ENCODE measurements at regions not wholly inside any gene's neighbourhood (a gene's known extent, or its start where the extent isn't known, plus 50 kb on each side); places are given as distances from the start of the nearest gene placed in this dataset.
"Not testable (repeated sequence)": the region's sequence is repeated elsewhere in the genome, so short reads cannot be mapped to it uniquely, and the experiment has no call there.

GRCh38 chr11:48649064-48649463 is 160.5 kb downstream of the OR4A47 start:
- not testable (repeated sequence) for H3K4me3 Mint-ChIP-seq; H3K36me3 Mint-ChIP-seq (ENCODE audit: low read depth); H3K4me1 Mint-ChIP-seq; H3K27ac Mint-ChIP-seq; H3K27me3 Mint-ChIP-seq (ENCODE audit: low read depth)
- peaks cover 59% of the 10 kb centered on the region for H3K9me3 Mint-ChIP-seq

- no peaks in the 10 kb centered on the region for H3K27me3 Mint-ChIP-seq (ENCODE audit: low read depth)
- no peak for TF ChIP-seq CTCF (IDR thresholded peaks at IDR 0.05; ENCODE audit: unreplicated experiment in 3 of 3)
- H3K9me3 Mint-ChIP-seq, result peaks cover 23% of the 10 kb centered on the region
- no peaks in the 10 kb centered on the region for H3K4me1 Mint-ChIP-seq
- H3K27ac Mint-ChIP-seq, result no peak overlapping the region
- H3K4me3 Mint-ChIP-seq, result no peak overlapping the region
- no peaks in the 10 kb centered on the region for H3K36me3 Mint-ChIP-seq (ENCODE audit: low read depth)
Observed at GRCh38 chr11:48669146-48669545, 180.6 kb downstream of the OR4A47 start.

- Mint-ChIP-seq H3K27me3 (ENCODE audit: low read depth) (no peaks in the 10 kb centered on the region), H3K36me3 (ENCODE audit: low read depth) (no peaks in the 10 kb centered on the region), H3K27ac (no peak overlapping the region), H3K9me3 (peaks cover 48% of the 10 kb centered on the region), H3K4me1 (no peaks in the 10 kb centered on the region), H3K4me3 (no peak overlapping the region)
- no peak for TF ChIP-seq CTCF (IDR thresholded peaks at IDR 0.05; ENCODE audit: unreplicated experiment in 3 of 3)
Observed at GRCh38 chr11:48675945-48676344, 187.4 kb downstream of the OR4A47 start.

DNA sequence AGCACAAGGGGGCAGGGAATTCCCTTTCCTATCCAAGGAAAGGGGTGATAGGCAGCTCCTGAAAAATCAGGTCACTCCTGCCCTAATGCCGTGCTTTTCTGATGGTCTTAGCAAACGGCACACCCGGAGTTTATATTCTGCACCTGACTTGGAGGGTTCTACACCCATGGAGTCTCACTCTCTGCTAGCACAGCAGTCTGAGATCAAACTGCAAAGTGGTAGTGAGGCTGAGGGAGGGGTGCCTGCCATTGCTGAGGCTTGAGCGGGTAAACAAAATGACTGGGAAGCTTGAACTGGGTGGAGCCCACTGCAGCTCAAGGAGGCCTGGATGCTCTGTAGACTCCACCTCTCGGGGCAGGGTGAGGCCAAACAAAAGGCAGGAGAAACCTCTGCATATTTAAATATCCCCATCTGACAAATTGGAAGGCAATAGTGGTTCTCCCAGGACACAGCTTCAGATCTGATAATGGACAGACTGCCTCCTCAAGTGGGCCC is 194.7 kb downstream of the OR4A47 start:
- Mint-ChIP-seq H3K9me3 (peaks cover 55% of the 10 kb centered on the region), H3K4me1 (no peaks in the 10 kb centered on the region), H3K27ac (no peak overlapping the region), H3K27me3 (ENCODE audit: low read depth) (no peaks in the 10 kb centered on the region), H3K4me3 (no peak overlapping the region), H3K36me3 (ENCODE audit: low read depth) (peaks cover 3% of the 10 kb centered on the region)
- no peak for TF ChIP-seq CTCF (IDR thresholded peaks at IDR 0.05; ENCODE audit: unreplicated experiment in 3 of 3)

DNA sequence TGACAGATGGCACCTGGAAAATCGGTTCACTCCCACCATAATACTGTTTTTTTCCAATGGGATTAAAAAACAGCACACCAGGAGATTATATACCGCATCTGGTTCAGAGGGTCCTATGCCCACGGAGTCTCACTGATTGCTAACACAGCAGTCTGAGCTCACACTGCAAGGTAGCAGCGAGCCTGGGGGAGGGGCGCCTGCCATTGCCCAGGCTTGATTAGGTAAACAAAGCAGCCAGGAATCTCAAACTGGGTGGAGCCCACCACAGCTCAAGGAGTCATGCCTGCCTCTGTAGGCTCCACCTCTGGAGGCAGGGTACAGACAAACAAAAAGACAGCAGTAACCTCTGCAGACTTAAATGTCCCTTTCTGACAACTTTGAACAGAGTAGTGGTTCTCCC is 240.9 kb downstream of the OR4A47 start:
- H3K27me3 Mint-ChIP-seq (ENCODE audit: low read depth); H3K36me3 Mint-ChIP-seq (ENCODE audit: low read depth); H3K27ac Mint-ChIP-seq; H3K4me3 Mint-ChIP-seq; H3K4me1 Mint-ChIP-seq: not testable (repeated sequence)
- H3K9me3 Mint-ChIP-seq, result peaks cover 30% of the 10 kb centered on the region

GRCh38 chr11:48750081-48750480 is 233.6 kb downstream of the TRIM51G start:
- not testable (repeated sequence) for H3K27ac Mint-ChIP-seq; H3K4me1 Mint-ChIP-seq; H3K27me3 Mint-ChIP-seq (ENCODE audit: low read depth); H3K36me3 Mint-ChIP-seq (ENCODE audit: low read depth); H3K9me3 Mint-ChIP-seq; H3K4me3 Mint-ChIP-seq
